HTERT RPE-1 (cell line): ENCODE measurements at regions not wholly inside any gene's neighbourhood (a gene's known extent, or its start where the extent isn't known, plus 50 kb on each side); places are given as distances from the start of the nearest gene placed in this dataset.

Experiments
- in situ Hi-C: fragments of 300-500 bp; cut with MboI; formaldehyde crosslinking; loops from 4 replicates; pipeline ENCODE4 v1.14.3; 2020; ENCODE audit warnings: low sequenced_read_pairs

DNA sequence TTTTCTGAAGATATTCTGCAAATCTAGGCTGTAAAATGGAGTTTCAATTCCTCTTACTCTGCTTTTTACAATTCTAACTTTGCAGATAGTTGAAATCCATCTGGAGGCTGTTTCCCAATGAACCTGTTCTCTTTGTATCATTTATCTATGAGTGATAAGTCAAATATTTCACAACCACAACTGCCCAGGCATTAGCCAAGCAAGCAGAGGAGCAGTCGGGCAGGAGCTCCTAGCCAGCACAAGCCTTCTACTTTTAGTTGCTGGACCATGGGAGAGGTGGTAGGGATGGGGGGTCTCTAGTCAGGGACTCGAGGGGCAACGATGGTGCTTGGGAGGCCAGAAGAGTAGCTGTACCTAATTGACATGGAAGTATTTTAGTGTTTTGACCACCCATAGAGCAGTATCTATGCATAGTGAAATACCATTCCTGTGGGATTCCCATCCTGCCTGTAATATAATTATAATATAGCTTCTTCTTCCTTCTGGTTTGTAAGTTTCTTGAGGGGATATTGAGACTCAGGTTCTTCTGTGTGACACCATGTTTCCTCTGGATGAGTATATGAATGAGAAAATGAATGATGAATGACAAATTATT, 353.5 kb upstream of the IL12A start:
- in situ Hi-C loops: no loop called here

DNA sequence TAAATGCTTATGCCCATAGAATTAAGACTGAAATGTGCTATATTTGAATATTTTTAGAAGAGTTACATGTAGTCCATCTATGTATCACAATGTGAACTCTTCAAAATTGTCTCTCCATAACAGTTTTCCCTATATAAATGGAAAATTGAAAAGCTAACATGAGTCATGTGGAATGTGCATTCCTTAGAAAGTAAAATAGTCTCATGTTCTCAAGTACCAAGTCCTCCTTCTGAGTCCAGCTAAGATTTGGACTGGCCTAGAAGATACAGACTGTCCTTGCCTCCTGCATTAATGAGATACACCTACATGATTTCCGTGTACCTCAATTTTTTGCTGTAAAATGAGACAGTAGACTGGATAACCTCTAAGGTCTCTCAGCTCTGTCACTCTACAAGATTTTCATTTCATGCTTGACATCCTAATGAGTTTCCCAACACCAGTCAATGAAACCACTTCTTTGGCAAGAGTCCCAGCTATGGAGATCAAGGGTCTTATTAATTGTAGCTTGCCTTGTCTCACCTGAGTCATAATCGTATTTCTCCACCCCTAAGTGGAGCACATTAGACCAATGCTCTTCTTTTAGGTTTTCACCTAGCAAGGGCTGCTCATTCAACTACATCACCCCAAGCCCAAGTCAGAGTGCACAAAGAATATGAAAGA, 350.6 kb upstream of the IL12A start:
- in situ Hi-C loops: no loop called here

DNA sequence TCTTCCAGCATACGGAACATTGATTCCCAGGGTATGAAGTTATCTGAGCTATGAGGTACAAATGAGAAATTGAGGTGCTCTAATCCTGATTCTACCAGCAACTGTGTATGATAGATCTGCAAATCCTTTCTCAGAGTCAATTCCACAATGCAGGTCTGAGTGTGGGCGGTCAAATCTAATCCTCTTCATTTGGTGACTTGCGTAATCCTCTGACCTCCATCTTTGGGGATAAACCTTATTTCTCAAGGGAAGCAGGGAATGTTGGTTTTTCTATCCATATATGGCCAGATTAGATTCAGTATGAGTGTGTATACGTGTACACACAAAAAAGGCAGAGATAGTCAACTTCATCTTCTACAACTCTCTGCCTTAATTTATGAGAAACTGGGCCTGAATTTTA, 348.4 kb upstream of the IL12A start:
- in situ Hi-C loops: no loop called here

DNA sequence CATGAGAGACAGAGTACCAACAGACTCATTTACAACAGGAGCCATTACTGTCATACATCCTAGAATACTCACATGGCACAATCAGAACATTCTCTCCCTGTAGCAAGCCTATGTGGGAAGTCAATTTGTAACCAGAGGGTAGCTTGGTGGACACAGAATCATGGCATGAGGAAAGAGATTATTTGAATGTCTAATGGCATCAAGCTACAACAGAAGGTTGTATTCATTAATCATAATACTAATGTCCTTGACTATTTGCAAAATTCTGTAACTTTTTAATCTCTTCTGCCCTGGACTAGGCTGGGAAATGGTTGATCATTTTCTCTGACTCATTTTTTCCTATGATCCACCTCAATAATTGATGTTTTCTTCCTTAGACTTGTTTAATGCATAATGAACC, 345.2 kb upstream of the IL12A start:
- in situ Hi-C loops: no loop called here

DNA sequence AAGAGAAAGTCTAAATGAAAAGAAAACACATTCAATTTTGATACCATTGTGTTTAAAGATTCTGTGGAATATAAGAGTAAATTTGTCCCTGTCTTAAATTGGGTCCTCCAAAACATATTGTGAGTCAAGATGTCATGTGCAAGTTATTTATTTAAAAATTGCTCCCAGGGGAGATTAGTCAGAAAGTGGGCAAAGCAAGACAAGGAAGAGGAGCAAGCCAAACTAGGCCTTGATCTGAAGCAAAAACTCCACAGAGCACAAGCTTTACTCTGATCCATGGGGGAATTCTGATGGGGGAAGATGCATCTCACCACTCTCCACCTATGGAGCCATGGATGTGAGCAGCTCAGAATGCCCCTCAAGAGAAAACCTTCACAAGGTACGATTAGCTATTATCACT, 342.8 kb upstream of the IL12A start:
- in situ Hi-C loops: no loop called here

DNA sequence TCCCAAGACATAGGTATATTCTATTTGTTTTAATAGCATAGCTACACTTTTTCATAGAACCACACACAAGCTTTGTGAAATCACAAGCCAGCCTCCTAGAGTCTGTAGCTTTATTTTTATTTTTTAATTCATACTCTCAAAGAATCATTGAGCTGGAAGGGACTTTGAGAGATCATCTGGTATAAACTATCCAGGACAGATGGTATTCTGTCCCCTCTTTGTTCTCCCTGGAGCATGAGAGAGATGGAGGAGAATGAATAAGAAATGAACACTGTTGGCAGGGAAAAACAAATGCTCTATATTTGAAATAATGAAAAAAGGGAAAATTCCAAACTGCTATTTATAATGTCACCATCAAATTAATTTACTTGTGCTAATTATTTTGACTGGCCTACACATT, 338.7 kb upstream of the IL12A start:
- in situ Hi-C loops: no loop called here

DNA sequence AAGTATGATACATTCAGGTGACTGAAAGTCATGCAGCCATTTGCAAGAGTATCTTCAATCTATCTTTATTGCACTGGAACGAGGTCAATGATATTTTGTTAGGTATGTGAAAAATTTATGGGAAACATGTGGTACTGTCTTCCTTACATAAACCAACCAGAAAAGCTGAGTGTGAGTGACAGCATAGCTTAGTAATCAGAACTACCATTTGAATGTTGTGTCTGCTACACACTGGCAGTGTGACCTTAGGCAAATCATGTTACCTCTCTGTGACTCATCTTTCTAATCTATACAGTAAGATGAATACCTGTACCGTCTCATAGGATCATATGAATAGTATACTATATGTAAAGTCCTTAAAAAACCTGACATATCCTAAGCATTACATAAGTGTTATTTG, 337.9 kb upstream of the IL12A start:
- in situ Hi-C loops: no loop called here

DNA sequence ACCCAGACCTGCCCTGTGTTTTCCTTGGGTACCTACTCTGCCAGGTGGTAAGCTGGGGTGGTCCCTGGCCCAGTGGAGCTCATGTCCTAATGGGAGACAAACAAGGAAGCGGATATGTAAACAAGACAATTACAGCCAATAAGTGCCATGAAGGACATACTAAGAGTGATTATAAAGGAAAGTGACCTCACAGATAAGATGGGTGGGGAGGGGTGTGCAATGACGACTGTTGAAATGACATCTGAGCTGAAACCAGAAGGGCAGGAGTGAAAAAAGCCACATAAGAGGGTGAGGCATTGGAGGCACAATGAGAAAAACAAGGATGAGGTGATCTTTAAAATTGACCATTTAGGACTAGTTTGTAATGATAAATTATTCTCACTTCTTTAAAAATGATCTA, 336.2 kb upstream of the IL12A start:
- in situ Hi-C loops: no loop called here

DNA sequence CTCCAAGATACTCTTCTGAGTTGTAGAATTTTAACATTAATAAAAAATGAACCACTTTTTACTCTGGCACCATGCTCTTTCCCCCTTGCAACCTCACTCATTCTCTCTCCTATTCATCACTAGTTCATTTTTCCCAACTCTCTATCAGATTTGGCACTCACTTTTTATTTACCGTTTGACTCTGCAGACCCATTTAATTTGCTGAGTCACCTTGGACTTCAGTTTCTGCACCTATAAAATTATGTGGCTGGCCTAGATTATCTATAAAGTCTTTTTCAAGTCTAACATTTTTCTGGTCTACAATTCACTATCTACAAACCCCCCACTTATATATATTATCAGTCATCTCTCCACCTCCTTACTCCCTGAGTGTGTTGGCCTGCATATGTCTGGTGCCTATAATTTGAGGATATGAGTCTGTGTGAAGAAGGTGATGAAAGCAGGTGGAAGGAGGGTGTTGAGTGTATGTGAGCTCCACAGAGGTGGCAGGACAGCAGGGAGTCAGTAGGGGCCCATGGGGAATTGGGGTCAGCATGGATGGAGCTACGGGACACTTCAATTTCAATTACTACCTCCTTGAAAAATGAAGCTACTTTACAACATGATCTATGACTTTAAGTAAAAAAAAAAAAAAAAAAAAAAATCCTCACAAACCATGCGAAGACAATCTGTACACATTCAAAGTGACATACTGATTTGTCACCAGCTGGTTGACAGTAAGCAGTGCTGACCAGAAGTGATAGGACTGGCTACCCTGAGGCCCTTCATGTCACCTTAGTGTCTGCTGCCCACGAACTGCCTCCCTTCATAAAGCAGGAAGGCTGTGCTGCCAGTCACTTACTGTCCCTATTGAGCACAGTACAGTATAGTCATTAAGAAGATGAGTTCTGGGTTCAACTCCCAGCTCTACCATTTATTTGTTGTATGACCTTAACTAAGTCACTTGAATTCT, 334.2 kb upstream of the IL12A start:
- in situ Hi-C loops: no loop called here

DNA sequence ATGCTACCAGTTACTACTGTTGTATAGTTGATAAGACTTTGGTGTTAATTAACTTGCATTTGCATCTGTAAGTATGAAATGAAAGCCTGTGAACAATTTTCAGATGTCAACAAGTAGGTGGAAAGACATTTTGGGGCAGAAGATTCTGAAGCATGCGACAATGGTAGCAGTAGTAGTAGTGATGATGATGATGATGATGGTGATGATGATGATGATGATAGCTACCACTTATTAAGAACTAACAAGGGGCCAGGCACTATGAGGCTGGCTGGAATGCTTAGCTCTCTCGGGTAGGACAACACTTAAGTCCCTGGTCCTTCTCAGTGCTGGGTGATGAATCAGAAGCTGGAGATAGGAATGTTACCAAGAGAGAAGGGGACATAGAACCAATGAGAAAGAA, 333.4 kb upstream of the IL12A start:
- in situ Hi-C loops: no loop called here

DNA sequence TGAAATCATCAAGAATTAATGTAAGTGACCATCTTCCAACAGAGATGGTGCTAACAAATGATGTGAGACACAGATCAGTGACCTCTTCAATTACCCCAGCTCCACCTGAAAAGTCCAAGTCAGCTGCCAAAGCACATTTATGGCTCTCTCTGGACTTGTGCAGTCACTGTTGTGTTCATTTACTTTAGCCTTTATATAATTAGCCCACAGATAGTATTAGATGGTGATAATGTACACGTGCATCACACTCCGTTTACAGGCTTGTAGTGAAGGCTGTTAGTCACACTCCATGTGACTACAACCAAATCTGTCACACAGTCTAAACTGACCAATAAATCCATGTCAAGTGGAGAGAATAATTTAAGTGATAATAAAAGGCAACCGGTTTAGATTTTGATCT, 331.5 kb upstream of the IL12A start:
- in situ Hi-C loops: no loop called here

DNA sequence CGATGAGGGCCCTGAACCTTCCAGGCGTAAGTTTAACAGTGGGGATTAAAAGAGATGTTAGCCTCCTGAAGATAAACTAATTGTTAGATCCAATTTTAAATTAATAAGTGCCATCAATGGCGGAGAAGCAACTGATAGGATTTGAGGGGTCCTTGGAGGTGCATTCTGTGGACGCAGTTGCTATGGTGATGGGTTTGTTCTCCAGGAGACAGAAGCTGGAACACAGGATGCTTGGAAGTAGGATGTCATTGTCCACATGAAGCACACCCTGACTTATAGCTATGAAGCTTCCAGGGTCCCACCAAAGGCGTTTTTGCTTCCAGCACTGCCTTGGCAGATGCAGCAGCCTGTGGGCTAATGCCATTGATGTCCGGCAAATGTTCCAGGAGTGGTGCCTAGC, 331.0 kb upstream of the IL12A start:
- in situ Hi-C loops: no loop called here

DNA sequence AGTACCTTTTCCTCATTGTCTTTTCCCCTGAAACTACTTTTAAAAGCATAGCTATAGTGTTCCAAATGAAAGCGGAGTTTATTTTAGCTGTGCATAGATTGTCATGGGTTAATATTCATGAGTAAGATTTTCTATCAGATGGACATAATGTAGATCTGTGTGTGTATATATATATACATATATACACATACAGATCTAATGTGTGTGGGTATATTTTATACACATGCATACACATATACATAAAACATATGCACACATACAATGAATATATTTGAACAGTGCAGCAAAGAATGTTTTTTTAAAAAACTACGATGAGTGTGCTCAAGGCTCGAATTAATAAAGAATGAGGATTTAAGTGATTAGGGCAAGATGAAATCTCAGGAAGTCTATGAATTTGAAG, 328.3 kb upstream of the IL12A start:
- in situ Hi-C loops: no loop called here

DNA sequence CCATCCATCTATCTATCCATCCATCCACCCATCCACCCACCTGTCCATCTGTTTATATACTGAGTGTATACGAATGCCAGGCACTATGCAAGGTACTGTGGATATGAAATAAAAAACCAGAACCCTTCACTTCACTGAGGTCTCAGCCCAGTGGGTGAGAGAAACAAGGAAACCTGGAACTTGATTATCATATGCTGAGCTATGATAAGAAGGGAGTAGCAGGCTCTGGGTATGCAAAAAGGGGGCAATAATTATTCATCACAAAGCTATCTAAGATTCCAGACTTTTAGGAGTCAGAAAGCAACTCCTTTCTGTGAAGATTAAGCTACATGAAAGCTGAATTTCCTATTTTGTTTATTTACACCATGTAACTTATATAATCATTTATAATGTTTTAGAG, 327.7 kb upstream of the IL12A start:
- in situ Hi-C loops: no loop called here

DNA sequence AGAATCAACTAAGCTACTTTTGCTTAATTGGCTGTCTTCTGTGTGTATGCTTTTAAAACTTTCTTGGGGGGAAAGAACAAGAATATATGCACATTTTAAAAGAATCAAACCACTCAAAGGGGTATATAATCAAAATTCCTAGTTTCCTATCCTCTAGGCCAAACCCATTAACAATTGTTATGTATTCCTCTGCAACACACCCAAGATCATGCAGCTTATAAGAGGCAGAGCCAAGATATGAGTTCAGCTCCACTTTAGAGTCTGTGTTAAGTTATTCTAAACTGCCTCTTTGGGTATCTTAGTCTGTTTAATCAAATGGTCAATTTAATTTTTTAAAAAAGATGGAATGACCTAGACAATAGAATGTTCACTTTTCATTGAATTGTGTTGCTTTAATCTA, 326.1 kb upstream of the IL12A start:
- in situ Hi-C loops: no loop called here

DNA sequence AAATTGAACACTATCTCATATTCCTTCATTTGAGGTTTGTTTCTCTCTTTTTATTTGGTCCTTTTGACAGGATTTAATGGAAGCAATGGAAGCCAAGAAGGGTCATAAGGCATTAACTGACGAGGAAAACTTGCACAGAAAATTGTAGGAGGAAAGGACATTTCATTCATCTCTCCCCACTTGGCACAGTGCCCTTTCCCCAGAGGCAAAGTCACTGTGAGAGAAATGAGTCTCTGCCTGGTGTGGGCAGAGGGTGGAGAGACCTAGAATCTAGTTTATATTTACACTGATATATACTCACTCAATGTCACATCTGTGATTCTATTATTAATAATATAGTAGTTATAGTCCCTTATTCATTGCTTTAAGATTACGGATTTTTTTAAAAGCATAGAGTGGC, 324.6 kb upstream of the IL12A start:
- in situ Hi-C loops: no loop called here

DNA sequence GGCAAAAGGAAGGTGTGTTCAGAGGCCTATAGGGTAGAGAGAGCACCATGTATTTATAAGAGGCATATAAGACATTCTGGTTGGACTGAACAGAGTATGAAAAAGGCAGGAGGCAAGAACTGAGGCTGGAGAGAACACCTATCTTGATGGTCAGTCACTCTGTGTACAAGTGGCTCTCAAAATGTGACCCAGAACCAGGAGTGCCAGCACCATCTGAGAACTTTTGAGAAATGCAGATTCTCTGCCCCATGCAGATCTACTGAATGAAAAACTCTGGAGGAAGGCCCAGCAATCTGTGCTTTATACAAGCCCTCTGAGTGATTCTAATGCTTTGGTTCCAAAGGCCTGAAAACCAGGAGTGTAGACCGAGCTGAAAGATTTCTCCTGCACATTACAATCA, 324.0 kb upstream of the IL12A start:
- in situ Hi-C loops: no loop called here

DNA sequence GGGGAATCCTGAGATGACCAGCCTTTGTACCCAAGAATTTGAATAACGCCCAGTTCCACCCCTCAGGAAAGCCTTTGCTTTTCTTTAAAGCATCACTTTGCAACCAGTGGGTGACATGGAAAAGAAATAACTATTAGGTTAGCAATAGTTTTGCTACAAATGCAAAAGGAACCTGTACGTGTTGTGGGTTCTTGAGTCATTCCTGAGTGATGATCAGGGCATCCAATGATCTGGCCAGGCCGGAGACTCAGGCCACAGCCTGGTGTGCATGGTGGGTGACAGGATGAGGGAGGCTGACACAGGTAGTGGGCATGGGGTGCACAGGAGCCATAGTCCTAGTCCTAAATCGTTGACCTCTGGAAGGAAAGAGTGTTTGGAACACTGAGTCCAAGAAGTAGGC, 321.4 kb upstream of the IL12A start:
- in situ Hi-C loops: no loop called here

DNA sequence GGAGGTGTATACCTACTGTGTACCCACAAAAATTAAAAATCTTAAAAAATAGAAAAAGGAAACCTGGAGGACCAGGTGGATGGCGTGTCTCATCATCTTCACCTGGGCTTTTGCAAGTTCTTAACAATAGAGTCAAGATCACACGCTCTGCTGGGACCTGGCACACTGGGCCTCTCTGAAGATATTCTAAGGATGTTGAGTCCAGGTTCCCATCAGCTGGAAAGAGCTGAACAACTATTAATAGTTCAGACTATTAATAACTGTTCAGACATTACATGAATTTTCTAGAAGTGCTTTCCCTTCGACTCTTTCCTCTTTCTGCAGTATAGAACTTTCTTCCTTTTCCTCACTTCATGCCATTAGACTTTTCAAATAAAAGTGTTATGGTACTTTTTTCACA, 320.2 kb upstream of the IL12A start:
- in situ Hi-C loops: no loop called here

DNA sequence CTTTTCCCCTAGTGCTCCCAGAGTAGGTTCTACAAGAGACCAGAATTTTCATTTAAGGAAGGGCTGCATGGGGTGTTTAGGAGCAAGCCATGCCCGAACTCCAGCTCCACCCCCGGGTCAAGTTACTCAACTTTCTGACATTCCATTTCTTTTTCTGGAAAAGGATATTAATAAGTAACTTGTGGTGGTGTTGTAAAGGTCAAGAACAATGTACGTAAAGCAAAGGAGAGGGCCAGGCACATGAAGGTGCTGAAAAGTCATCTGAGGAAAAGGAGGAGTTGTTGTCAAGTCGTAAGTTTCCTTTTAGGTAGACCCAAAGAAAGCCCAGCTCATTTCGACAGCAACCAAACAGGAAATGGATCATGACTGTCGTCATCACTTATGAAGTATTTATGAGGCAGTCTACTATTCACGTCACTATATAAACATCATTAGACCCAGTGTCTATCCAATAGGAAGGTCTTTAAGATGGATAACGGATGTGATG, 319.6 kb upstream of the IL12A start:
- in situ Hi-C loops: no loop called here

DNA sequence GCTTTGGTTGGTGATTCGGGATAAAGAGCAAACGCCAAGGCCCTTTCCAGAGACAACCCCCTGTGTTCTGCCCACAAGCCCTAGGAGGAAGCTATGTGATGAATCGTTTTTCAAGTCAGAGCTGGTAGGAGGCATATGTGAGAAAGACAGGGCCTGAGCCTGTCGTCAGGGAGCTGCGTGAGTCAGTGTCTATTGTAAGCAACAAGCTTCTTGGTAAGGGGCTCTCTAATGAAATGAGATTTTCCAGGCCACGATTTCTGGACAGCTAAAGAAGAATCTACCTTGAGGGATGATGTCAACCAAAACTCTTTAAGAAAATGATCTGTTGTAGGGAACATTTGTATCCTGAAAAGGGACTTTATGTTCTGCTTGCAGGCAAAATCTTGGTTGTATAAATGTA, 318.9 kb upstream of the IL12A start:
- in situ Hi-C loops: no loop called here
